Lower leg skin (tissue), 4 donors: ENCODE measurements at regions not wholly inside any gene's neighbourhood (a gene's known extent, or its start where the extent isn't known, plus 50 kb on each side); places are given as distances from the start of the nearest gene placed in this dataset.

Experiments used
- DNase-seq, 2 donors: peaks; one replicate each; pipeline ENCODE4 v3.0.0-alpha.2; 2019; ENCODE audit warnings: low spot score in 2 of 2
- H3K4me3 ChIP-seq: fragments of 200-600 bp; sonication (generic); 2 replicates; pipeline ENCODE4 v1.5.1; 2017; ENCODE audit warnings: mild to moderate bottlenecking, low read depth; ENCODE audit not compliant: poor library complexity, severe bottlenecking
- CTCF ChIP-seq, 3 donors: fragments of 450-650 bp; IDR thresholded peaks; one replicate each; pipeline ENCODE4 v1.5.1; 2016; ENCODE audit warnings: antibody characterized with exemption in 3 of 3, mild to moderate bottlenecking in 3 of 3, moderate library complexity in 2 of 3
- POLR2A ChIP-seq, 2 donors: fragments of 450-650 bp; IDR thresholded peaks; one replicate each; pipeline ENCODE4 v1.6.1; 2016 to 2017; ENCODE audit warnings: antibody characterized with exemption in 2 of 2, mild to moderate bottlenecking in 1 of 2, moderate library complexity in 1 of 2
- WGBS, 2 donors: methylation state at CpG; one replicate each; pipeline ENCODE4 v1.1.5; 2018; 5-methylcytosine and 5-hydroxymethylcytosine counted together
- intact Hi-C: fragments of 100-400 bp; cut with DNase I; formaldehyde crosslinking; loops from one replicate; pipeline ENCODE4 v1.15.0; 2023; ENCODE audit warnings: low total_unique reads

GRCh38 chr7:127484954-127485353 is 92.4 kb upstream of the ZNF800 start:
- TF ChIP-seq CTCF (IDR thresholded peaks at IDR 0.05) (no peak), POLR2A (IDR thresholded peaks at IDR 0.05) (no peak)
- DNase-seq, result no peak
- intact Hi-C loops, result no loop called here
- H3K4me3 ChIP-seq, result no peak overlapping the region
- WGBS, 2 donors, result 63 to 71% methylated on average over 6 of the region's 6 CpGs

- intact Hi-C loops, result no loop called here
- WGBS, 2 donors, result 67 to 80% methylated on average over 2 of the region's 2 CpGs
- no peak overlapping the region for H3K4me3 ChIP-seq
- DNase-seq, result no peak
- TF ChIP-seq CTCF (IDR thresholded peaks at IDR 0.05) (no peak), POLR2A (IDR thresholded peaks at IDR 0.05) (no peak)
These were observed 86.0 kb upstream of the ZNF800 start for GRCh38 chr7:127478461-127478860.

GRCh38 chr7:127478024-127478355 is 85.5 kb upstream of the ZNF800 start:
- intact Hi-C loops, result no loop called here
- H3K4me3 ChIP-seq, result no peak overlapping the region

GRCh38 chr7:127477295-127478023 is 85.0 kb upstream of the ZNF800 start:
- intact Hi-C loops, result no loop called here
- 36 to 40% methylated on average over 7 of the region's 7 CpGs for WGBS, 2 donors
- no peak for DNase-seq
- H3K4me3 ChIP-seq, result no peak overlapping the region
- no peak for TF ChIP-seq CTCF (IDR thresholded peaks at IDR 0.05)
- no peak for TF ChIP-seq POLR2A (IDR thresholded peaks at IDR 0.05)

More at GRCh38 chr7:127478024-127478355, 85.5 kb upstream of the ZNF800 start:
- 7 to 13% methylated on average over 1 of the region's 1 CpG for WGBS, 2 donors
- DNase-seq, result no peak
- TF ChIP-seq POLR2A (IDR thresholded peaks at IDR 0.05) (no peak), CTCF (IDR thresholded peaks at IDR 0.05) (no peak)

- no peak for TF ChIP-seq CTCF (IDR thresholded peaks at IDR 0.05)
- no peak for TF ChIP-seq POLR2A (IDR thresholded peaks at IDR 0.05)
- no peak overlapping the region for H3K4me3 ChIP-seq
- intact Hi-C loops, result no loop called here
- DNase-seq, result no peak
- WGBS, 2 donors, result 61 to 70% methylated on average over 1 of the region's 1 CpG
These were observed 84.1 kb upstream of the ZNF800 start for GRCh38 chr7:127476618-127477017.

GRCh38 chr7:127474457-127474856 is 81.9 kb upstream of the ZNF800 start:
- no peak for TF ChIP-seq POLR2A (IDR thresholded peaks at IDR 0.05)
- no peak for TF ChIP-seq CTCF (IDR thresholded peaks at IDR 0.05)
- no peak for DNase-seq
- intact Hi-C loops, result no loop called here
- H3K4me3 ChIP-seq, result no peak overlapping the region
